LNCaP clone FGC (cell line): ENCODE measurements at regions not wholly inside any gene's neighbourhood (a gene's known extent, or its start where the extent isn't known, plus 50 kb on each side); places are given as distances from the start of the nearest gene placed in this dataset.

Experiments
- DNase-seq: peaks from one replicate; pipeline ENCODE4 v3.0.0-alpha.2; 2011; ENCODE audit warnings: low read depth
- H3K4me3 ChIP-seq: 2 replicates; pipeline ENCODE4 v1.5.1; 2011; ENCODE audit warnings: mild to moderate bottlenecking, low read depth, low read length, control low read depth
- TF ChIP-seq, protein P1 (sequence below): IDR thresholded peaks from 2 replicates; pipeline ENCODE4 v1.5.1; 2012; ENCODE audit warnings: mild to moderate bottlenecking; ENCODE audit not compliant: control insufficient read depth, insufficient read depth; ENCODE audit errors: extremely low read depth

DNA sequence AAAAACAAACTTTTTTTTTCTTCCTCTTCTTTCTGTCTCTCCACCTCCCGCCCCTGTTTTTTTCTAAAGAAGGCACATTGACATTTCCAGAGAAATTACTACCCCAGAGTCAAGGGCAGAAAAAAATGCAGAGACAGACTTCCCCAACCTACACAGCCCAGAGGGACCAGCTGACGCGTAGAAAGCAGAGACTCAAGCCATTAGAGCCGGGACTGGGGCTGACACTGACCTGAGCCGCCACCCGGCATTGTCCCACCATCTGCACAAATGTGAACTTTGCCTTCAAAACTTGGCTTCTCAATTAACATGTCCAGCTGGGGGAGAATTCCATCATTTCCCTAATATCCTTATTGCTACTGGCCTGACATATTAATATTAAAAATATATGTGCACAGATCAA is 385.6 kb downstream of the NR2F2 start:
- DNase-seq: no peak
- no peak overlapping the region for H3K4me3 ChIP-seq
- TF ChIP-seq, protein P1, sequence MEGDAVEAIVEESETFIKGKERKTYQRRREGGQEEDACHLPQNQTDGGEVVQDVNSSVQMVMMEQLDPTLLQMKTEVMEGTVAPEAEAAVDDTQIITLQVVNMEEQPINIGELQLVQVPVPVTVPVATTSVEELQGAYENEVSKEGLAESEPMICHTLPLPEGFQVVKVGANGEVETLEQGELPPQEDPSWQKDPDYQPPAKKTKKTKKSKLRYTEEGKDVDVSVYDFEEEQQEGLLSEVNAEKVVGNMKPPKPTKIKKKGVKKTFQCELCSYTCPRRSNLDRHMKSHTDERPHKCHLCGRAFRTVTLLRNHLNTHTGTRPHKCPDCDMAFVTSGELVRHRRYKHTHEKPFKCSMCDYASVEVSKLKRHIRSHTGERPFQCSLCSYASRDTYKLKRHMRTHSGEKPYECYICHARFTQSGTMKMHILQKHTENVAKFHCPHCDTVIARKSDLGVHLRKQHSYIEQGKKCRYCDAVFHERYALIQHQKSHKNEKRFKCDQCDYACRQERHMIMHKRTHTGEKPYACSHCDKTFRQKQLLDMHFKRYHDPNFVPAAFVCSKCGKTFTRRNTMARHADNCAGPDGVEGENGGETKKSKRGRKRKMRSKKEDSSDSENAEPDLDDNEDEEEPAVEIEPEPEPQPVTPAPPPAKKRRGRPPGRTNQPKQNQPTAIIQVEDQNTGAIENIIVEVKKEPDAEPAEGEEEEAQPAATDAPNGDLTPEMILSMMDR: no peak

DNA sequence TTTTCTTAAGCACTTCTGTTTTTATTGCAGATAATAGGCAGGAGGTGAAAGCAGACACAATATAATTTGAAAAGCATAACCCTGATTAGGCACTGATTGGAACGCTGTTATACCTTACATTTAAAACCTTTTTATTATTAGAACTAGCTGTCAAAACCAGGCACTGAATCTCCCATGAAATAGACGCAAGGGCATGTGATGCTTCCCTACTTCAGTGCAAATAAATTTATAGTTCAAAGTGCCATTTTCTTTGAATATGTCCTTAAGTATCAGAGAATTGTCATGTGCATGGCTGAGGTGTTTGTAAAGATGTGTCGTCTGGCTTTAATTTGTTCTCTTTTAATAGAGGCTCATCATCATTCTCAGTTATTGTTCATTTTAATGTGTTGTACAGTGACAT is 386.0 kb downstream of the NR2F2 start:
- TF ChIP-seq, protein P1: no peak
- H3K4me3 ChIP-seq: no peak overlapping the region
- no peak for DNase-seq

DNA sequence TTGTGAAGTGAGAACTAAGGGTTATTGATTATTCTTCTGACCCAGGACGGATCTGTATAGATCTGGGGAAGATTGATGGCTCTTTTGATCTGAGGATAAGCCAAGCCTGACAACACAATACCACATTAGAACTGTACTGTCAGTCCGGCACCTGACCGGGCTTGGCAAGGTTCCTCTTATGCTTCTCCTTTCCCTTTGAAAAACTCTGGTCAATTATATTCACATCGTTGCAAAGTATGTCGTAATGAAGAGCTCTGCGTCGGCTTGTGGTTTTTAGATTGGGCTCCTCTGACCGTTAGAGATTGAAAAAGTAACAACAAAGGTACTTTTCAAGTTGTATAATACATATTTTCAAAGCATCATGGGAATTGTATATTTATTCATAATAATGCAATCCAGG is 389.8 kb downstream of the NR2F2 start:
- no peak overlapping the region for H3K4me3 ChIP-seq
- TF ChIP-seq, protein P1: no peak
- DNase-seq: no peak

DNA sequence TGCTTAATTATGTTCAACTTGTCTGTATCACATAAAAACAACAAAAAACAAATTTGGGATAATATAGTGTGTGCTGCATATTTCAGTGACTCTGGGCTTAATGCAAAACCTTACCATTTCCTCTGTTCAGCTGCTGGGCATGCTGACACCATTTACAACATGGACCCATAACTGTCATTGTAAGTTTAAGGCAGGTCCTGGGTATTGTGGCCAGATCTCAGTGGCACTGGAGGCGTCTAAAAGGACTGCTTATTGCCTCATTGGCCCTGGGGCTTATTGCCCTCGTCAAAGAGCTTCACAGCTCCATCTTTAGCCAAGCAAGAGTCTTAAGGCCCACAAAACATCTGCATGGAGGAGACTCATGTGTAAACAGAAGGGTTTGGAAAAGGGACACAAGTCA is 390.2 kb downstream of the NR2F2 start:
- TF ChIP-seq, protein P1: no peak
- H3K4me3 ChIP-seq: no peak overlapping the region

DNA sequence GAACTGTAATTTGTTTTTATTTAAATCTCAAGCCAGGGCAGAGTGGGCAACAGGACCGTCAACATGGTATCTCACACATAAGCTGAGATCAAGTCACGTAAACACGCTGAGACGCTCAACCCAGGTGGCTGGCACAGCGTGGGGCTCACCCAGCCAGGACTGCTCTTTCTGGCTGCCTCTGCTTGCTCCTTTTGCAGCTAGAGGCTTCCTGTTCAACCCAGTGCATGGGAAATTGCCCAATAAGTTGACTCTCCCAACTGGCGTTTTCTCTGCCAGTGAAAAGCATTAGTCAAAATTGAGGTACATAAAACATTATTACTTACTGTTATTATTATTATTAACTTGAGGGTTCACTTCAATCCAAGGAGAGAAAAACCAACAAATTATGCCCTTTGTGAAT is 398.1 kb downstream of the NR2F2 start:
- H3K4me3 ChIP-seq: no peak overlapping the region
- TF ChIP-seq, protein P1: no peak
- DNase-seq: no peak

More for the DNA sequence above, 390.2 kb downstream of the NR2F2 start:
- no peak for DNase-seq

DNA sequence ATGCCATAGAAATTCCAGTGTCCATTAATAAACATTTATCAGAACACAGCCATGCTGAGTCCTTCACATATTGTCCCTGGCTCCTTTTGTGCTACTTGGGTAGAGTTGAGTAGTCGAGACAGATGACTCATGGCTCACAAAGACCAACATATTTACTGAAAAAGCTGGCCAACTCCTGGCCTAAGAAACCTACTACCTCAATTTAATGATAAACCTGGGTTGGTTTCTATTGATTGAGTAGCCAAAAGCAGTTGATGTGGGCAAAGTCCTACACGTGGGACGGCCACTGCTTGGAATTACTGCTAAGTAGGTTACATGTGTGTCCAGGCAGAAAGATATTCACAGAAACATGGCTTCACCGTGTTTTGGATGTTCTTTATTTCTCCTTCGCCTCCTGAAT is 402.2 kb downstream of the NR2F2 start:
- H3K4me3 ChIP-seq: no peak overlapping the region
- TF ChIP-seq, protein P1: no peak
- no peak for DNase-seq

DNA sequence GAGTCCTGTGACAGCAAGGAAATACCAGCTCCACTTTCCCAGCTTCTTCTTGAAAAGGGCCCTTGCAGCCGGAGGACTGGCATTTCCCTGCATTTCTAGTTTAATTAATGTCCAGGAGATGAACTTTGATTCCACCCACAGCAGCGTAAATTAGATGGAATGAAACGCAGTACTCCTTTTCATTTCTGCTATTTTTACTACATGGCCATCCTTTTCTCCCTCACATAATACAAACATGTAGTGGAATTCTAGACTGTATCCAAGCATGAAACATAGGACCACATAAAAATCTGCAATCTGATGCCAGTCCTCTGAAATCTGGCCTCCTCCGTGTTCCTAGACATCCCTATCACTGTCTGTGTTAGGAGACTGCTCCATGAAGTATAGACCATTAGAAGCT is 403.2 kb downstream of the NR2F2 start:
- DNase-seq: no peak
- TF ChIP-seq, protein P1: no peak
- no peak overlapping the region for H3K4me3 ChIP-seq
